HEK293T (cell line): ENCODE measurements at regions not wholly inside any gene's neighbourhood (a gene's known extent, or its start where the extent isn't known, plus 50 kb on each side); places are given as distances from the start of the nearest gene placed in this dataset.

Experiments
- CTCF ChIA-PET: fragments of 350-600 bp; formaldehyde crosslinking; extraction: SDS; loops from one replicate; lab custom pipeline; 2021; ENCODE audit warnings: antibody characterized with exemption, inconsistent platforms; lab: Yijun Ruan, JAX
- POLR2A ChIA-PET: fragments of 350-600 bp; formaldehyde crosslinking; extraction: SDS; loops from one replicate; lab custom pipeline; 2020; ENCODE audit warnings: antibody characterized with exemption, inconsistent platforms; lab: Yijun Ruan, JAX
- DNase-seq: peaks from one replicate; pipeline ENCODE4 v3.0.0; 2012; ENCODE audit warnings: mixed read lengths; ENCODE audit errors: extremely low spot score
- ARNT ChIP-seq: fragments of 450-650 bp; IDR thresholded peaks from 2 replicates; pipeline ENCODE4 v1.6.1; 2017; ENCODE audit warnings: mild to moderate bottlenecking
- BHLHE40 ChIP-seq: fragments of 450-650 bp; IDR thresholded peaks from 2 replicates; pipeline ENCODE4 v1.6.1; 2016; ENCODE audit warnings: mild to moderate bottlenecking, moderate library complexity, borderline replicate concordance
- CTBP1 ChIP-seq: fragments of 450-650 bp; IDR thresholded peaks from 2 replicates; pipeline ENCODE4 v1.6.1; 2016; ENCODE audit warnings: borderline replicate concordance
- ELF4 ChIP-seq: fragments of 450-650 bp; IDR thresholded peaks from 2 replicates; pipeline ENCODE4 v1.6.1; 2017; ENCODE audit warnings: antibody characterized with exemption
- FOXA1 ChIP-seq: fragments of 450-650 bp; IDR thresholded peaks from 2 replicates; pipeline ENCODE4 v1.6.1; 2016; ENCODE audit warnings: mild to moderate bottlenecking
- FOXK2 ChIP-seq: fragments of 450-650 bp; IDR thresholded peaks from 2 replicates; pipeline ENCODE4 v1.6.1; 2016; ENCODE audit warnings: mild to moderate bottlenecking
- FOXM1 ChIP-seq: fragments of 450-650 bp; IDR thresholded peaks from 2 replicates; pipeline ENCODE4 v1.6.1; 2017; ENCODE audit warnings: mild to moderate bottlenecking, borderline replicate concordance
- HDGF ChIP-seq: fragments of 450-650 bp; IDR thresholded peaks from 2 replicates; pipeline ENCODE4 v1.6.1; 2017; ENCODE audit warnings: antibody characterized with exemption, borderline replicate concordance
- L3MBTL2 ChIP-seq: fragments of 450-650 bp; conservative IDR thresholded peaks from 2 replicates; pipeline ENCODE4 v1.6.1; 2016; ENCODE audit warnings: mild to moderate bottlenecking
- LEF1 ChIP-seq: fragments of 450-650 bp; IDR thresholded peaks from 2 replicates; pipeline ENCODE4 v1.6.1; 2017; ENCODE audit warnings: mild to moderate bottlenecking, borderline replicate concordance
- NFRKB ChIP-seq: fragments of 450-650 bp; IDR thresholded peaks from 2 replicates; pipeline ENCODE4 v1.6.1; 2016; ENCODE audit warnings: mild to moderate bottlenecking, moderate library complexity
- SP1 ChIP-seq: fragments of 450-650 bp; IDR thresholded peaks from 2 replicates; pipeline ENCODE4 v1.6.1; 2017
- SUZ12 ChIP-seq: fragments of 450-650 bp; IDR thresholded peaks from 2 replicates; pipeline ENCODE4 v1.6.1; 2016; ENCODE audit warnings: mild to moderate bottlenecking
- TARDBP ChIP-seq: fragments of 450-650 bp; IDR thresholded peaks from 2 replicates; pipeline ENCODE4 v1.6.1; 2016
- ZNF384 ChIP-seq: fragments of 450-650 bp; IDR thresholded peaks from 2 replicates; pipeline ENCODE4 v1.6.1; 2016
- TF ChIP-seq, protein P1 (sequence below): fragments of 450-650 bp; IDR thresholded peaks from 2 replicates; pipeline ENCODE4 v1.6.1; 2016

DNA sequence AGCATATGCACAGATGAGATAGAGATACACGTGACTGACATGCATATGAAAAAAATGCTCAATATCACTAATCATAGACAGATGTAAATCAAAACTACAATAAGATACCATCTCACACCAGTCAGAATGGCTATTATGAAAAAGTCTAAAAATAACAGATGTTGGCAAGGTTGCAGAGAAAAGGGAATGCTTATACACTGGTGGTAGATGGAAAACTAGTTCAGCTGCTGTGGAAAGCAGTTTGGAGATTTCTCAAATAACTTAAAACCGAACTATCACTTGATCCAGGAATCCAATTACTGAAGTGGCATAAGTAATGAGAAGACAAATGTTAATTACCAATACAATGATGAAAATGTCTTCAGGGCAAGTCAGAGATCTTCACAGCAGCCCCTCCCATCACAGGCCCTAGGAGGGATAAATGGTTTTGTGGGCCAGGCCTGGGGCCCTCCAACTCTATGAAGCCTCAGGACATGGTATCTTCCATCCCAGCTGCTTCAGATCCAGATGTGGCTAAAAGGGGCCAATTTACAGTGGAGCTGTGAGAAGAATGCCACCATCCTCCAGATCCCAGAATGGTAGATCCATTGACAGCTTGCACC lies 71.4 kb upstream of the PLSCR4 start:
- DNase-seq, result no peak
- TF ChIP-seq ELF4 (no peak), ARNT (no peak), FOXM1 (no peak), LEF1 (no peak)
- POLR2A ChIA-PET, result no interaction called here
- CTCF ChIA-PET, result no interaction called here

GRCh38 chr3:146314871-146315270 lies 64.0 kb upstream of the PLSCR4 start:
- ChIA-PET POLR2A (no interaction called here), CTCF (no interaction called here)
- no peak for DNase-seq
- TF ChIP-seq LEF1, result no peak
- no peak for TF ChIP-seq HDGF
- TF ChIP-seq SUZ12, result no peak
- TF ChIP-seq BHLHE40, result no peak
- no peak for TF ChIP-seq CTBP1

DNA sequence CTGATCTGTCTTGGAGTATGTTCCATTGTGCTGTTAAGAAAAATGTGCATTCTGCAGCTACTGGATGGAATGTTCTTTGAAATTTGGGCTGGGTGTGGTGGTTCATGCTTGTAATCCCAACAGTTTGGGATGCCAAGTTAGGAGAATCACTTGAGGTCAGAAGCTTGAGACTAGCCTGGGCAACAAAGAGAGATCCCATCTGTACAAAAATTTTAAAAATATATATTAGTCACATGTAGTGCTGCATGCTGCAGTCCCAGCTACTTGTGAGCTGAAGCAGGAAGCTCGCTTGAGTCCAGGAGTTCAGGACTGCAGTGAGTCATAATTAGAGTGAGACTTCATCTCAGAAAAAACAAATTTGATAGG lies 62.8 kb upstream of the PLSCR4 start:
- ChIA-PET POLR2A (no interaction called here), CTCF (no interaction called here)
- no peak for DNase-seq
- no peak for TF ChIP-seq TARDBP
- no peak for TF ChIP-seq SP1
- no peak for TF ChIP-seq NFRKB
- no peak for TF ChIP-seq FOXA1
- TF ChIP-seq, protein P1, sequence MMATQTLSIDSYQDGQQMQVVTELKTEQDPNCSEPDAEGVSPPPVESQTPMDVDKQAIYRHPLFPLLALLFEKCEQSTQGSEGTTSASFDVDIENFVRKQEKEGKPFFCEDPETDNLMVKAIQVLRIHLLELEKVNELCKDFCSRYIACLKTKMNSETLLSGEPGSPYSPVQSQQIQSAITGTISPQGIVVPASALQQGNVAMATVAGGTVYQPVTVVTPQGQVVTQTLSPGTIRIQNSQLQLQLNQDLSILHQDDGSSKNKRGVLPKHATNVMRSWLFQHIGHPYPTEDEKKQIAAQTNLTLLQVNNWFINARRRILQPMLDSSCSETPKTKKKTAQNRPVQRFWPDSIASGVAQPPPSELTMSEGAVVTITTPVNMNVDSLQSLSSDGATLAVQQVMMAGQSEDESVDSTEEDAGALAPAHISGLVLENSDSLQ, result no peak
- TF ChIP-seq BHLHE40, result no peak
- no peak for TF ChIP-seq LEF1
- TF ChIP-seq FOXK2, result no peak
- TF ChIP-seq ARNT, result no peak
- no peak for TF ChIP-seq L3MBTL2
- TF ChIP-seq SUZ12, result no peak
- TF ChIP-seq ZNF384, result no peak
- no peak for TF ChIP-seq CTBP1
- no peak for TF ChIP-seq FOXM1

DNA sequence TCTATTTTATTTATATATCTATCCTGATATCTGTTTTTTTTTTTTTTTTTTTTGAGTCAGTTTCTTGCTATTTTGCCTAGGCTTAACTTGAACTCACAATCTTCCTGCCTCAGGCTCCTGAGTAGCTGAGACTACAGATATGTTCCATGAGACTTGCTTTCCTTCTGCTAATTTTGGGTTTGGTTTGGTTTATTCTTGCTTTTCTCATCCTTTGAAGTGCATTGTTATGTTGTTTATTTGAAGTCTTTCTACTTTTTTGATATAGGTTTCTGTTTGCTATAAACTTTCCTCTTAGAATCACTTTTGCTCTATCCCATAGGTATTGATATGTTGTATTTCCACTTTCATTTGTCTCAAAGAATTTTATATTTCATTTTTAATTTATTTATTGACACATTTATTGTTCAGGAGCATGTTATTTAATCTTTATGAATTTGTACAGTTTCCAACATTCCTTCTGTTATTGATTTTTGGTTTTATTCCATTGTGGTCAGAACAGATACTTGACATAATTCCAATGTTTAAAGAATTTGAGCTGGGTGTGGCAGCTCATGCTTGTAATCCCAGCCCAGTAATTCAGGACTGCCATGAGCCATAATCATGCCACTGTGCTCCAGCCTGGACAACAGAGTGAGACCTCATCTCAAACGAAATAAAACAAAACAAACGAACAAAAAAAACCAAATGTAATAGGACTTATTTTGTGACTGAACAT lies 62.3 kb upstream of the PLSCR4 start:
- ChIA-PET CTCF (no interaction called here), POLR2A (no interaction called here)
- DNase-seq, result no peak
- TF ChIP-seq FOXA1 (no peak), LEF1 (no peak), BHLHE40 (no peak), FOXM1 (no peak), TARDBP (no peak), FOXK2 (no peak), SUZ12 (no peak), SP1 (no peak), HDGF (no peak), ARNT (no peak), ZNF384 (no peak), NFRKB (no peak), CTBP1 (no peak), L3MBTL2 (no peak), ELF4 (no peak)

GRCh38 chr3:146308682-146309081 lies 57.8 kb upstream of the PLSCR4 start:
- ChIA-PET POLR2A (no interaction called here), CTCF (no interaction called here)
- DNase-seq, result no peak
- TF ChIP-seq BHLHE40 (no peak), LEF1 (no peak), HDGF (no peak), ZNF384 (no peak), ELF4 (no peak), SP1 (no peak), FOXK2 (no peak), L3MBTL2 (no peak), NFRKB (no peak), CTBP1 (no peak), SUZ12 (no peak), FOXM1 (no peak), FOXA1 (no peak)
- TF ChIP-seq, protein P1, result no peak

- ChIA-PET CTCF (no interaction called here), POLR2A (no interaction called here)
- DNase-seq, result no peak
- TF ChIP-seq FOXK2 (no peak), NFRKB (no peak), TARDBP (no peak), SUZ12 (no peak), BHLHE40 (no peak), SP1 (no peak), L3MBTL2 (no peak), CTBP1 (no peak), FOXA1 (no peak), ARNT (no peak), FOXM1 (no peak), HDGF (no peak), ZNF384 (no peak), ELF4 (no peak), LEF1 (no peak)
- TF ChIP-seq, protein P1, result no peak
Measured at GRCh38 chr3:146308222-146308621, 57.3 kb upstream of the PLSCR4 start.
